Vagina (tissue), 2 donors: ENCODE measurements at regions not wholly inside any gene's neighbourhood (a gene's known extent, or its start where the extent isn't known, plus 50 kb on each side); places are given as distances from the start of the nearest gene placed in this dataset.

Experiments
- CTCF ChIP-seq, 3 experiments: fragments of 450-650 bp in 2 of 3; fragments of 200-600 bp in 1 of 3; sonication (generic) in 1 of 3; IDR thresholded peaks; one replicate each; pipeline ENCODE4 v1.5.1; 2017 to 2019; ENCODE audit warnings: antibody characterized with exemption in 3 of 3, mild to moderate bottlenecking in 2 of 3, moderate library complexity in 2 of 3
- POLR2A ChIP-seq, 2 donors: fragments of 450-650 bp; IDR thresholded peaks; one replicate each; pipeline ENCODE4 v1.6.1; 2017; ENCODE audit warnings: antibody characterized with exemption in 2 of 2, mild to moderate bottlenecking in 2 of 2, moderate library complexity in 2 of 2
- POLR2AphosphoS5 ChIP-seq, 2 donors: sonication (generic); formaldehyde crosslinking; IDR thresholded peaks; one replicate each; pipeline ENCODE4 v1.9.0; 2017; ENCODE audit warnings: antibody characterized with exemption in 2 of 2, mild to moderate bottlenecking in 2 of 2, low read depth in 1 of 2; ENCODE audit not compliant: insufficient read depth in 1 of 2

- no peak for TF ChIP-seq CTCF (IDR thresholded peaks at IDR 0.05)
- TF ChIP-seq POLR2A (IDR thresholded peaks at IDR 0.05), result no peak
- TF ChIP-seq POLR2AphosphoS5 (IDR thresholded peaks at IDR 0.05; ENCODE audit: insufficient read depth in 1 of 2, low read depth in 1 of 2), result no peak
Measured at GRCh38 chr6:8321671-8322404, 113.5 kb downstream of the SLC35B3 start.
